Panc1 (cell line): ENCODE measurements at regions not wholly inside any gene's neighbourhood (a gene's known extent, or its start where the extent isn't known, plus 50 kb on each side); places are given as distances from the start of the nearest gene placed in this dataset.
"Not testable (repeated sequence)": the region's sequence is repeated elsewhere in the genome, so short reads cannot be mapped to it uniquely, and the experiment has no call there.

ENCODE experiments used
- ATAC-seq: fragments of 200-7000 bp; cut with Tn5 transposase; 2 replicates; pipeline ENCODE4 v1.9.1; 2020; ENCODE audit warnings: mild to moderate bottlenecking, moderate library complexity
- BruUV-seq: library from RNA; stranded (reverse); fragments of 400-500 nt; replicated peaks from 2 replicates; lab custom pipeline; 2021; lab: Mats Ljungman, UMichigan
- CTCF ChIA-PET: fragments of 300-600 bp; sonication (Branson Sonifier 250); formaldehyde crosslinking; loops from one replicate; lab custom pipeline; 2022; ENCODE audit warnings: antibody characterized with exemption; lab: Charles Lee
- POLR2A ChIA-PET: fragments of 300-600 bp; sonication (Branson Sonifier 250); formaldehyde crosslinking; loops from one replicate; lab custom pipeline; 2022; ENCODE audit warnings: antibody characterized with exemption; lab: Charles Lee
- DNase-seq: peaks from one replicate; pipeline ENCODE4 v3.0.0-alpha.2; 2010; ENCODE audit warnings: low read depth, low spot score
- H3K27ac ChIP-seq: 2 replicates; pipeline ENCODE4 v1.5.1; 2011; ENCODE audit warnings: mild to moderate bottlenecking, low read length, inconsistent platforms
- H3K27me3 ChIP-seq: fragments of 200-500 bp; sonication (Bioruptor generic); 2 replicates; pipeline ENCODE4 v1.6.0; 2014; ENCODE audit warnings: low read length, inconsistent platforms; ENCODE audit not compliant: control insufficient read depth, insufficient read depth
- H3K36me3 ChIP-seq: fragments of 200-500 bp; sonication (Bioruptor generic); 2 replicates; pipeline ENCODE4 v1.5.1; 2014; ENCODE audit warnings: inconsistent platforms, mild to moderate bottlenecking, low read length, moderate library complexity; ENCODE audit not compliant: control insufficient read depth, insufficient read depth
- H3K4me1 ChIP-seq: 2 replicates; pipeline ENCODE4 v1.5.1; 2011; ENCODE audit warnings: inconsistent platforms, mild to moderate bottlenecking, low read length, moderate library complexity; ENCODE audit not compliant: control insufficient read depth, insufficient read depth
- H3K4me3 ChIP-seq, 2 experiments: 2 replicates each; pipeline ENCODE4 v1.5.1; 2011 to 2012; ENCODE audit warnings: low read depth in 2 of 2, low read length in 2 of 2, mild to moderate bottlenecking in 2 of 2, inconsistent platforms in 1 of 2, moderate library complexity in 1 of 2
- H3K9me3 ChIP-seq: fragments of 200-500 bp; sonication (Bioruptor generic); 2 replicates; pipeline ENCODE4 v1.5.1; 2014; ENCODE audit warnings: low read depth, mild to moderate bottlenecking, inconsistent platforms, low read length, moderate library complexity; ENCODE audit not compliant: control insufficient read depth, insufficient read depth
- POLR2AphosphoS5 ChIP-seq: IDR thresholded peaks from 2 replicates; pipeline ENCODE4 v1.6.1; 2012; ENCODE audit warnings: mild to moderate bottlenecking, low read depth, low read length, moderate library complexity
- SIN3A ChIP-seq: IDR thresholded peaks from 2 replicates; pipeline ENCODE4 v1.6.1; 2012; ENCODE audit warnings: low read depth, mild to moderate bottlenecking, low read length, moderate library complexity, borderline replicate concordance; ENCODE audit not compliant: insufficient read depth
- TCF7L2 ChIP-seq: IDR thresholded peaks from 2 replicates; pipeline ENCODE4 v1.6.1; 2011; ENCODE audit warnings: mild to moderate bottlenecking, low read depth, low read length, inconsistent platforms
- in situ Hi-C: cut with HindIII; loops from 2 replicates; pipeline ENCODE4 v1.10.0; 2016; ENCODE audit warnings: low sequenced_read_pairs, low pct_unique_long_range_greater_than_20kb
- intact Hi-C: fragments of 100-400 bp; cut with micrococcal nuclease; formaldehyde crosslinking; loops from one replicate; pipeline ENCODE4 v1.10.0; 2022; ENCODE audit not compliant: unreplicated experiment
- TF ChIP-seq, protein P1 (sequence below): fragments of 450-650 bp; IDR thresholded peaks from 2 replicates; pipeline ENCODE4 v1.5.1; 2017; ENCODE audit warnings: mild to moderate bottlenecking
- TF ChIP-seq, protein P2 (sequence below), 2 experiments: IDR thresholded peaks; 2 replicates each; pipeline ENCODE4 v1.6.1; 2011 to 2012; ENCODE audit warnings: low read depth in 2 of 2, control low read depth in 1 of 2, low read length in 1 of 2, mild to moderate bottlenecking in 1 of 2, moderate library complexity in 1 of 2; ENCODE audit not compliant: insufficient read depth in 1 of 2

GRCh38 chr4:127335732-127336131 is 297.0 kb upstream of the INTU start:
- Histone ChIP-seq H3K9me3 (no peaks in the 10 kb centered on the region), H3K27me3 (no peaks in the 10 kb centered on the region), H3K36me3 (no peaks in the 10 kb centered on the region), H3K4me1 (no peaks in the 10 kb centered on the region), H3K4me3 (no peak overlapping the region), H3K27ac (no peak overlapping the region)
- CTCF ChIA-PET: no interaction called here
- no TSS peak for BruUV-seq
- POLR2A ChIA-PET: no interaction called here
- no peak for DNase-seq
- TF ChIP-seq POLR2AphosphoS5 (no peak), SIN3A (no peak), TCF7L2 (no peak)
- TF ChIP-seq, protein P1, sequence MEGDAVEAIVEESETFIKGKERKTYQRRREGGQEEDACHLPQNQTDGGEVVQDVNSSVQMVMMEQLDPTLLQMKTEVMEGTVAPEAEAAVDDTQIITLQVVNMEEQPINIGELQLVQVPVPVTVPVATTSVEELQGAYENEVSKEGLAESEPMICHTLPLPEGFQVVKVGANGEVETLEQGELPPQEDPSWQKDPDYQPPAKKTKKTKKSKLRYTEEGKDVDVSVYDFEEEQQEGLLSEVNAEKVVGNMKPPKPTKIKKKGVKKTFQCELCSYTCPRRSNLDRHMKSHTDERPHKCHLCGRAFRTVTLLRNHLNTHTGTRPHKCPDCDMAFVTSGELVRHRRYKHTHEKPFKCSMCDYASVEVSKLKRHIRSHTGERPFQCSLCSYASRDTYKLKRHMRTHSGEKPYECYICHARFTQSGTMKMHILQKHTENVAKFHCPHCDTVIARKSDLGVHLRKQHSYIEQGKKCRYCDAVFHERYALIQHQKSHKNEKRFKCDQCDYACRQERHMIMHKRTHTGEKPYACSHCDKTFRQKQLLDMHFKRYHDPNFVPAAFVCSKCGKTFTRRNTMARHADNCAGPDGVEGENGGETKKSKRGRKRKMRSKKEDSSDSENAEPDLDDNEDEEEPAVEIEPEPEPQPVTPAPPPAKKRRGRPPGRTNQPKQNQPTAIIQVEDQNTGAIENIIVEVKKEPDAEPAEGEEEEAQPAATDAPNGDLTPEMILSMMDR: no peak
- TF ChIP-seq, protein P2, sequence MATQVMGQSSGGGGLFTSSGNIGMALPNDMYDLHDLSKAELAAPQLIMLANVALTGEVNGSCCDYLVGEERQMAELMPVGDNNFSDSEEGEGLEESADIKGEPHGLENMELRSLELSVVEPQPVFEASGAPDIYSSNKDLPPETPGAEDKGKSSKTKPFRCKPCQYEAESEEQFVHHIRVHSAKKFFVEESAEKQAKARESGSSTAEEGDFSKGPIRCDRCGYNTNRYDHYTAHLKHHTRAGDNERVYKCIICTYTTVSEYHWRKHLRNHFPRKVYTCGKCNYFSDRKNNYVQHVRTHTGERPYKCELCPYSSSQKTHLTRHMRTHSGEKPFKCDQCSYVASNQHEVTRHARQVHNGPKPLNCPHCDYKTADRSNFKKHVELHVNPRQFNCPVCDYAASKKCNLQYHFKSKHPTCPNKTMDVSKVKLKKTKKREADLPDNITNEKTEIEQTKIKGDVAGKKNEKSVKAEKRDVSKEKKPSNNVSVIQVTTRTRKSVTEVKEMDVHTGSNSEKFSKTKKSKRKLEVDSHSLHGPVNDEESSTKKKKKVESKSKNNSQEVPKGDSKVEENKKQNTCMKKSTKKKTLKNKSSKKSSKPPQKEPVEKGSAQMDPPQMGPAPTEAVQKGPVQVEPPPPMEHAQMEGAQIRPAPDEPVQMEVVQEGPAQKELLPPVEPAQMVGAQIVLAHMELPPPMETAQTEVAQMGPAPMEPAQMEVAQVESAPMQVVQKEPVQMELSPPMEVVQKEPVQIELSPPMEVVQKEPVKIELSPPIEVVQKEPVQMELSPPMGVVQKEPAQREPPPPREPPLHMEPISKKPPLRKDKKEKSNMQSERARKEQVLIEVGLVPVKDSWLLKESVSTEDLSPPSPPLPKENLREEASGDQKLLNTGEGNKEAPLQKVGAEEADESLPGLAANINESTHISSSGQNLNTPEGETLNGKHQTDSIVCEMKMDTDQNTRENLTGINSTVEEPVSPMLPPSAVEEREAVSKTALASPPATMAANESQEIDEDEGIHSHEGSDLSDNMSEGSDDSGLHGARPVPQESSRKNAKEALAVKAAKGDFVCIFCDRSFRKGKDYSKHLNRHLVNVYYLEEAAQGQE (IDR thresholded peaks at IDR 0.05; ENCODE audit: insufficient read depth in 1 of 2, low read depth in 2 of 2, low read length in 1 of 2): no peak
- in situ Hi-C loops: no loop called here
- ATAC-seq: no peak
- intact Hi-C loops: no loop called here

GRCh38 chr4:127343123-127343522 is 289.6 kb upstream of the INTU start:
- POLR2A ChIA-PET, H3K4me1 ChIP-seq, H3K27me3 ChIP-seq, H3K36me3 ChIP-seq, DNase-seq, H3K27ac ChIP-seq, intact Hi-C loops, H3K4me3 ChIP-seq, H3K9me3 ChIP-seq, in situ Hi-C loops, ATAC-seq, CTCF ChIA-PET, BruUV-seq: not testable (repeated sequence)

DNA sequence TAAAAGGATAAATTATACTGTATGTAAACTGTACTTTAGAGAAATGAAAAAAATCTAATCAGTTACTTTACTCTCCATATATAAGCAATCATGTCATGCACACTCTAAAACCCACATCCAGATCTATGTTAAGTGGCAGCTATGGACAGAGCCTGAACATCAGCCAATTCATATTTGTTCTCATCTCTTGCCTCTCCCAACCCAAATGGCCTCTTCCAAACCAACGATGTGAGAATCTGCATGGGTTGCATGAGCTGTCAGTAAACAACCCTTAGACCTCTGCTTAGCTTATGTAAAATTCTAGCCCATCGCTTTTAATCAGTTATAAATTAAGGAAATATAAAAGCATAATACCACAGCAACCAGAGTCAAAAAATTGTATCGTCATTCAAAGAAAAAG is 288.7 kb upstream of the INTU start:
- no peak overlapping the region for H3K27ac ChIP-seq
- ATAC-seq (no peak), DNase-seq (no peak)
- H3K9me3 ChIP-seq: no peaks in the 10 kb centered on the region
- intact Hi-C loops: no loop called here
- no peaks in the 10 kb centered on the region for H3K27me3 ChIP-seq
- ChIA-PET CTCF (no interaction called here), POLR2A (no interaction called here)
- in situ Hi-C loops: no loop called here
- no peak overlapping the region for H3K4me3 ChIP-seq
- TF ChIP-seq SIN3A (no peak), TCF7L2 (no peak), POLR2AphosphoS5 (no peak)
- TF ChIP-seq, protein P1: no peak
- TF ChIP-seq, protein P2 (IDR thresholded peaks at IDR 0.05; ENCODE audit: insufficient read depth in 1 of 2, low read depth in 2 of 2, low read length in 1 of 2): no peak
- BruUV-seq: no TSS peak
- no peaks in the 10 kb centered on the region for H3K36me3 ChIP-seq
- H3K4me1 ChIP-seq: no peaks in the 10 kb centered on the region
